Caco-2 (cell line): ENCODE measurements at regions not wholly inside any gene's neighbourhood (a gene's known extent, or its start where the extent isn't known, plus 50 kb on each side); places are given as distances from the start of the nearest gene placed in this dataset.

ENCODE experiments used
- BruUV-seq: library from RNA; stranded (reverse); fragments of 400-500 nt; replicated peaks from 2 replicates; lab custom pipeline; 2021; lab: Mats Ljungman, UMichigan
- CTCF ChIA-PET: fragments of 300-600 bp; sonication (Branson Sonifier 250); formaldehyde crosslinking; loops from one replicate; lab custom pipeline; 2022; ENCODE audit warnings: antibody characterized with exemption; lab: Charles Lee
- POLR2A ChIA-PET: fragments of 300-600 bp; sonication (Branson Sonifier 250); formaldehyde crosslinking; loops from one replicate; lab custom pipeline; 2022; ENCODE audit warnings: antibody characterized with exemption; lab: Charles Lee
- DNase-seq, 2 experiments: peaks; one replicate each; pipeline versions ENCODE4 v3.0.0 to v3.0.0-alpha.2; 2020 to 2022
- H3K27me3 ChIP-seq: replicated peaks from 2 replicates; pipeline ENCODE4 v1.6.0; 2011; ENCODE audit warnings: low read length; ENCODE audit not compliant: control insufficient read depth, insufficient read depth
- H3K36me3 ChIP-seq: 2 replicates; pipeline ENCODE4 v1.5.1; 2011; ENCODE audit warnings: low read length; ENCODE audit not compliant: control insufficient read depth, insufficient read depth
- H3K4me1 ChIP-seq: fragments of 250-450 bp; sonication (Bioruptor Pico); 2 replicates; pipeline ENCODE4 v1.5.1; 2020; ENCODE audit warnings: mild to moderate bottlenecking
- H3K4me3 ChIP-seq: 2 replicates; pipeline ENCODE4 v1.5.1; 2011; ENCODE audit warnings: low read depth, mild to moderate bottlenecking, control low read depth, low read length
- H3K9me3 ChIP-seq: fragments of 250-450 bp; sonication (Bioruptor Pico); 2 replicates; pipeline ENCODE4 v1.5.1; 2020; ENCODE audit warnings: mild to moderate bottlenecking, moderate library complexity
- H3K27ac Mint-ChIP-seq: one replicate; pipeline ENCODE4 v1.8.0; 2022; ENCODE audit warnings: mixed read lengths; ENCODE audit not compliant: unreplicated experiment
- H3K27me3 Mint-ChIP-seq: one replicate; pipeline ENCODE4 v1.8.0; 2022; ENCODE audit warnings: mixed read lengths; ENCODE audit not compliant: insufficient read depth, unreplicated experiment
- H3K36me3 Mint-ChIP-seq: one replicate; pipeline ENCODE4 v1.8.0; 2022; ENCODE audit warnings: mild to moderate bottlenecking, mixed read lengths; ENCODE audit not compliant: insufficient read depth, unreplicated experiment
- H3K4me1 Mint-ChIP-seq: one replicate; pipeline ENCODE4 v1.8.0; 2022; ENCODE audit warnings: low read depth, mixed read lengths; ENCODE audit not compliant: unreplicated experiment
- H3K4me3 Mint-ChIP-seq: one replicate; pipeline ENCODE4 v1.8.0; 2022; ENCODE audit warnings: mild to moderate bottlenecking, moderate library complexity, mixed read lengths; ENCODE audit not compliant: unreplicated experiment
- H3K9me3 Mint-ChIP-seq: one replicate; pipeline ENCODE4 v1.8.0; 2022; ENCODE audit warnings: mixed read lengths; ENCODE audit not compliant: unreplicated experiment
- CTCF ChIP-seq, 2 experiments: fragments of 200-600 bp in 1 of 2; IDR thresholded peaks; 1 replicate in 1 of 2; 2 replicates in 1 of 2; pipeline versions ENCODE4 v1.5.1 to v1.8.0; 2011 to 2022; ENCODE audit warnings: antibody characterized with exemption in 1 of 2, control low read depth in 1 of 2, inconsistent platforms in 1 of 2, low read depth in 1 of 2, low read length in 1 of 2, mild to moderate bottlenecking in 1 of 2, moderate library complexity in 1 of 2; ENCODE audit not compliant: insufficient read depth in 1 of 2, severe bottlenecking in 1 of 2, unreplicated experiment in 1 of 2
- intact Hi-C: fragments of 100-400 bp; cut with micrococcal nuclease; formaldehyde crosslinking; loops from one replicate; pipeline ENCODE4 v1.10.0; 2022; ENCODE audit not compliant: unreplicated experiment

GRCh38 chr13:111897178-111897845 lies 169.6 kb upstream of the SOX1 start:
- Mint-ChIP-seq H3K4me1 (no peaks in the 10 kb centered on the region), H3K27ac (no peak overlapping the region)
- H3K27me3 ChIP-seq: no peaks in the 10 kb centered on the region

DNA sequence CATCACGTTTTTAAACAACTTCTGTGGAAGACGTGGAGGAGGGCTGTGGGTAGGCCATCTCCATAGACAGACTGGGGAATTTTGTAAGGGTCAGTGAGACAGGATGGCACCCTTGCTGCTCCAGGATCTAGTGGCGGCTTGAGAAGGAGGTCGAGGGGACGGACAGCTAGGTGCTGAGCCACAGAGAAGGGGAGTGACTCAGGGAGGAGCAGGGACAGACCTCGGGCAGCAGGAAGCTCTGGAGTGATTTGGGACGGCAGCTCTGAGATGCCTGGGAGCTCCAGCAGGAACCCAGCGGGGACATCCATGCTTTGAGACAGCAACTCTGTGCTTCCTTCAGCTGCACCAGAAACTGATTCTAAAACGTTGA lies 169.1 kb upstream of the SOX1 start:
- Mint-ChIP-seq H3K27ac (no peak overlapping the region), H3K4me1 (no peaks in the 10 kb centered on the region), H3K27me3 (peaks cover 17% of the 10 kb centered on the region), H3K4me3 (no peak overlapping the region), H3K9me3 (no peaks in the 10 kb centered on the region), H3K36me3 (no peaks in the 10 kb centered on the region)
- Histone ChIP-seq H3K4me3 (no peak overlapping the region), H3K36me3 (no peaks in the 10 kb centered on the region), H3K27me3 (no peaks in the 10 kb centered on the region), H3K9me3 (0 out of 2 replicates have a peak, but pooled peaks cover 3% of the 10 kb centered on the region), H3K4me1 (no peaks in the 10 kb centered on the region)
- ChIA-PET POLR2A (no interaction called here), CTCF (no interaction called here)
- intact Hi-C loops: no loop called here
- no TSS peak for BruUV-seq
- peak in 1 of 2 experiments; percentile 16 for DNase-seq
- no peak for TF ChIP-seq CTCF (IDR thresholded peaks at IDR 0.05; ENCODE audit: insufficient read depth in 1 of 2, low read depth in 1 of 2, low read length in 1 of 2, severe bottlenecking in 1 of 2, unreplicated experiment in 1 of 2)

More at GRCh38 chr13:111897178-111897845, 169.6 kb upstream of the SOX1 start:
- H3K9me3 Mint-ChIP-seq: no peaks in the 10 kb centered on the region
- Histone ChIP-seq H3K4me3 (no peak overlapping the region), H3K9me3 (0 out of 2 replicates have a peak, but pooled peaks cover 3% of the 10 kb centered on the region), H3K36me3 (no peaks in the 10 kb centered on the region), H3K4me1 (no peaks in the 10 kb centered on the region)
- CTCF ChIA-PET: no interaction called here
- no peak for TF ChIP-seq CTCF (IDR thresholded peaks at IDR 0.05; ENCODE audit: insufficient read depth in 1 of 2, low read depth in 1 of 2, low read length in 1 of 2, severe bottlenecking in 1 of 2, unreplicated experiment in 1 of 2)
- intact Hi-C loops: no loop called here
- peak in 1 of 2 experiments; percentile 20 for DNase-seq
- POLR2A ChIA-PET: no interaction called here
- H3K36me3 Mint-ChIP-seq: no peaks in the 10 kb centered on the region
- H3K27me3 Mint-ChIP-seq: peaks cover 21% of the 10 kb centered on the region
- H3K4me3 Mint-ChIP-seq: no peak overlapping the region
- no TSS peak for BruUV-seq

GRCh38 chr13:111898956-111899713 lies 167.8 kb upstream of the SOX1 start:
- no peak overlapping the region for H3K4me3 ChIP-seq
- intact Hi-C loops: no loop called here
- no peak for TF ChIP-seq CTCF (IDR thresholded peaks at IDR 0.05; ENCODE audit: insufficient read depth in 1 of 2, low read depth in 1 of 2, low read length in 1 of 2, severe bottlenecking in 1 of 2, unreplicated experiment in 1 of 2)
- Mint-ChIP-seq H3K4me3 (no peak overlapping the region), H3K4me1 (no peaks in the 10 kb centered on the region), H3K27ac (no peak overlapping the region), H3K27me3 (peaks cover 21% of the 10 kb centered on the region), H3K36me3 (no peaks in the 10 kb centered on the region), H3K9me3 (no peaks in the 10 kb centered on the region)
- H3K36me3 ChIP-seq: no peaks in the 10 kb centered on the region
- ChIA-PET CTCF (no interaction called here), POLR2A (no interaction called here)
- 0 out of 2 replicates have a peak, but pooled peaks cover 3% of the 10 kb centered on the region for H3K9me3 ChIP-seq
- H3K27me3 ChIP-seq: no peaks in the 10 kb centered on the region
- H3K4me1 ChIP-seq: no peaks in the 10 kb centered on the region
- no TSS peak for BruUV-seq
- peak in 1 of 2 experiments; percentile 17 for DNase-seq
